HG03064 (cell line): ENCODE measurements at regions not wholly inside any gene's neighbourhood (a gene's known extent, or its start where the extent isn't known, plus 50 kb on each side); places are given as distances from the start of the nearest gene placed in this dataset.

Source experiments
- ATAC-seq: cut with Tn5 transposase; IDR thresholded peaks from one replicate; pipeline ENCODE4 v1.9.1; 2021; ENCODE audit warnings: low read depth; ENCODE audit not compliant: unreplicated experiment

DNA sequence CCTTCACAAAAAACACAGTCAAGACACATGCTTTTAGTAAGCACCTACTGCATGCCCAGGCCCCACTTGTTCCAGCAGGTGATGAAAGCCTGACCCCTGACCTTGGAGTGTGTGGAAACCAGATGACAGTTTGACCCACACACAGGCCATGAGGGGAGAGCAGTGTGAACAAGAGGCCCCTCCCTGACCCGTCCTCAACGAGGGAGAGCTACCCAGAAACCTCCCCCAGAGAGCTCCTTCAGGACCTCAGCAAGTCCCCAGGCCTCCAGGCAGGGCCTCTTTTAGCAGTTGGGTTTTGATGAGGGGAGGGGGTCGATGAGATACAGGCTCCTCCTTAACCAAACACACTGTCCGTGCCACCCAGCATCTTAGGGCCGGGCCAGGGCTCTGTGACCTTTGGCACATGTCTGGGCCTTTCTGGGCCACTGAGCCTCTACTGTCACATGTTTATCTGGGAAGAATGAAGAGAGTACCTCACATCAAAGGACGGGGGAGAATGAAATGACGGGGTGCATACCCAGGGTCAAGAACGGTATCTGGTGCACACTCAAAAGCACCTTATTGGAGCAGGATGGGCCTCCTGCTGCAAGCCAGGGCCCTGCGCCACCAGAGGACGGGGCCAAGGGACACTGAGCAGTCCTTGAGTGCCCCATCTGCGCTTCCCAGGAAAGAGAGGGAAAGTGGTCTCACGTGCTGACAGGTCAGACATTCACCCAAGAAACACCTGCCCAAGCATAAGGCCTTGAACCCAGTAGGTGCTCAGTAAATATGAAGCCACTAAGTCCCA, 202.6 kb upstream of the ZMIZ1 start:
- no peak for ATAC-seq

DNA sequence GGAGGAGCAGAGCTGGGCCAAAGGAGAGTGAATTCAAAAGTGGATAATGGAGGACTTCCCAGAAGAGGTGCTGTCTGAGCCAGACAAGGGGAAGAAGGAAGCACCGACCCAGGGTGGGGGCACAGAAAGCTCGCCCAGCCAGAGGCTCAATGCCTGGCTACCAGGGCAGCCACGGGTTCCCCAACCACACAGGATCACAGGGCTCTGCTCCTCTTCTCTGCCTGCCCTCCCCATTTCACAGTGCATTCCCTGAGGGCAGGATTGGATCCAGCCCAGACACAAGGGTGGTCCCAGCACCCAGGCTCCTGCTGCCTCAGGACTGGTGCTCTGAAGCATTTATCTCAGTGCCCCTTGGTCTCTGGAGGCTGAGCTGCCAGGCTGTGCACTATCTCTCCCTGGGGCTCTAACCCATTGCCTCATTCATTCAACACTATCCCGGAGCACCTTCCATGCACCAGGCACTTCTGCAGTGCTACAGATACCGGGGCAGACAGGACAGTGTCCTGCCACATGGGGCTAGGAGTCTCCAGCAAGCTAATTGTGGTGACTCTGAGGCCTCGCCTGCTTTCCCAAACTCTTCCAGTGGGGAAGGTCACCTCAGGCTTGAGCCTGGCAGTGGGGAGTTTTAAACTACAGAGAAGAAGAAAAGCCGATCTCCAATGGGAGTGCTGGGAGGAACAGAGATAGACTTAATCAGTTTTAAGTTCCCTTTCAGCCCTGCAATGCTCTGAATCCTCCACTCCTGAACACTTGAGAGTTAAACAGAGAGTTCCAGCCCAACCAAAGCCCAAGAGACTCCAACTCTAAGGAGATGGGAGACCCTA, 201.8 kb upstream of the ZMIZ1 start:
- ATAC-seq: no peak

DNA sequence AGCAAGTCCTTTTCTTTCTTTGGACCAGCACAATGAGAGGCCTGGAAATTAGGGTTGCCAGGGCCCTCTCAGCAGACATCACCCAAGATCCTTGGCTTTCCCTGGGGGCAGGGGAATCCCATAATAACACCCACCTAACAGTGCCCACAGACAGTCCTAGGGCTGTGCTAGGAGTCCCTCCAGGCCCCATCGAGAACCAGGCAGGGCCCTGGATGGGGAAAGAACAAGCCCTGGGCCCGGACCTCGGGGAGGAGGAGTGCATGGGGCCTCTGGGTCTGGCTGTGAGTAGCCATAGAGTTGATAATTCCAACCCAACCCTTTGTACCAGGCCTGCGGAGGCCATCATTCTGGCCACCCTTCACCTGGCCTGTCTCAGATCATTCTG, 201.2 kb upstream of the ZMIZ1 start:
- no peak for ATAC-seq

DNA sequence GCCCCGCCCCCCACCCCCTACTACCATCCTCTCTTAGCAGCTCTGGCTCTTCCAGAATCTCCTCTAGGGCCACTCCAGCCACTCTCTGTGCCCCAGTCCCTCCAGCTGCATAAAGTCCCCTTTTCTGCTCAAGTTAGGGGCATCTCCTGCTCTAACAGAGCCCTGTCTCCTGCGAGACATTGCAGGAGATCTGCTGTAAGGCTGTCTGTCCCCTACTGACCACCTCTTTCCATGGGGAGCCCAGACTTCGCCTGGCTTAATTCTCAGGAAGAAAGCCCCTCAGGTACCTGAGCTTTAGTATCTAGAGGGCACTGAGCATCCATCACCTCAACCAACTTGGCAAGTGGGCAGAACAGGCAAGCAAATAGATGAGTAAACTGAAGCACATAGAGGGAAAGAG, 200.7 kb upstream of the ZMIZ1 start:
- no peak for ATAC-seq

DNA sequence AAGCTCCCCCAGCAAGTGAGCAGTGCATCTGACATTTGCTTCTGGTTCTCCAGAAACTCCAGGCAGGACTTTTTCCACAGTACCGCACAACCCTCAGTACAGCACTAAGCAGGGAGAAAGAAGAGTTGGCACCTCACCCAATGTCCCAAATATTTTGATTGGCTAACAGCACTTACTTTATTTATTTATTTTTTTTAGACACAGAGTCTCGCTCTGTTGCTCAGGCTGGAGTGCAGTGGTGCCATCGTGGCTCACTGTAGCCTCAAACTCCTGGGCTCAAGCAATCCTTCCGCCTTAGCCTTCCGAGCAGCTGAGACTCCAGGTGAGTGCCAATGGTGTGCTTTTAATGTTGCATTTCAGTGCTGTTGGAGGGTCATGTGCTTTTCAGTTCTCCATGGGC, 200.3 kb upstream of the ZMIZ1 start:
- no peak for ATAC-seq

DNA sequence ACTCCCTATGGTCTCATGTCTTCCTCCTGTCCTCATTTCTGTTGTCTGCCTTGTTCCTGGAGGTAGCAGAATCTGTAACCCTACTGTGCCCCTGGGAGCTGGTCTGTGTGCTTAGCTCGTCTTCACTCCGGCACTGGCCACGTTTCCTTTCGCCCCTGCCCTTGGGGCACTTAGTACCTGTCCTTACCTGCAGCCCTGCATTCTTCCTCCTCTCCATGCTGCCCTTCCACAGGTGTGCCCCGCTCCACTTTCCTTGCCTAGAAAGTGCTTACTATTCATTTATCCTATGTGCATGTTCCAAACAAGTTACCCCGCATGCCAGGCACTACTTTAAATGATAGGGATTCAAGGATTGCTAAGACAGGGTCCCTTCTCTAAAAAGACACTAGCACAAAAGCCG, 199.9 kb upstream of the ZMIZ1 start:
- ATAC-seq: no peak

DNA sequence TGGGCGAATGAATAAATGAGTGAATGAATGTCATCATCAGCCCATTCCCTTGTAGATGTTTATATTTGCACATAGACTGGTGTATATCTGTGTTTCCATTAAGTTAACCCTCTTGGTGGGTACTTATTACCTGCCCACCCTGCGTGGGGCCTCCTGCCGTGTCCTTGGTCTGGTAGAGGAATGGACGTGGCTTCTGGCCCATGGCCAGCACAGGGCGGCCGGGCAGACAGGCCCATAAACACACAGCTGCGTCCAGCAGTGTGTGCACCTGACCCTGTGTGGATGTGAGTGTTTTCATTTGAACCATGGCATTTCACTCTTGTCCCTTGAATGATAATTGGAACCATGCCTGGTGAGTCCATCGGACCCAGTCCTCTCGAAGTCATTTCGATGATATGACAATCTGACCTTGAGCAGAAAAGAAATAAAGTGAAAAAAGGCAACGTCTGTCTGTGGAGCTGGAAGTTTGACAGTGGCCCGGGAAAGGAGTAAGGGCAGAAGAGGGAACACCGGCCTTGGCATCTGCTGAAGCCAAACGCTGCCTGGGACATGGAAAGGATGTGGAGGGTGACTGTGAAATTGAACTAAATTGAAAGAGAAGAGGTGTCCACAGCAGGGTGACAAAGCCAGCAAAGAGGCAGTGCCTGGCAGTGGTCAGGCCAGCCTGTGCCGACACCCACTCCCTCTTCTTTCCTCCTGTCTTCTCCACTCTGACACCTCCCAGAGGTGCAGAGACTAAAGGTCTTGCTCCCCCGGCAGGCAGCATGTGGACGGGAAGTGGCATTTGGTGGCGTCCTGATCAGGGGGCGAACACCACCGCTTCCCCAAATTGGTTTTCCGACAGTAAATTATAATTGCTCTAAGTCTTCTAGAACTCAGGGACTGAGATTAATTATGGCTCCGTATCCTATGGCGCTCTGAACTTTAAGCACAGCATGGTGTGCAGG, 199.0 kb upstream of the ZMIZ1 start:
- no peak for ATAC-seq

DNA sequence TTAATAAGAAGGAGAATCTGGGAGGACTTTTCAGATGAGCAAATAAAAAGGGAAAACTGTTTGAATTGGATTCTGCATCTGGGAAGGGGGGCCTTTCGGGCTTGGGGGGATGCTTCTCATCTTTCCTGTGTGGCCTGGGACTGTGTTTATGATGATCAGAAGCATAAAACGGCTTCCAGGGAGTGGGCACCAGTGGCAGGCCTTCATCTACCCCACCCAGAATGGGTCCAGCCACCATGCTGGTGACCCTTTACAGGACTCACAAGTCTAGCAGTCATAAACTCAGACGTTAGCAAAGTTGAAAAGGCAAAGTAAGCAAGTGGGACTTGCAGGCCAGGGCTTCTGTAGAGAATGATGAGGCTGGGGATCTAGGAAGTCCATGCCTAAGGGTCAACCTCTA, 198.3 kb upstream of the ZMIZ1 start:
- no peak for ATAC-seq

DNA sequence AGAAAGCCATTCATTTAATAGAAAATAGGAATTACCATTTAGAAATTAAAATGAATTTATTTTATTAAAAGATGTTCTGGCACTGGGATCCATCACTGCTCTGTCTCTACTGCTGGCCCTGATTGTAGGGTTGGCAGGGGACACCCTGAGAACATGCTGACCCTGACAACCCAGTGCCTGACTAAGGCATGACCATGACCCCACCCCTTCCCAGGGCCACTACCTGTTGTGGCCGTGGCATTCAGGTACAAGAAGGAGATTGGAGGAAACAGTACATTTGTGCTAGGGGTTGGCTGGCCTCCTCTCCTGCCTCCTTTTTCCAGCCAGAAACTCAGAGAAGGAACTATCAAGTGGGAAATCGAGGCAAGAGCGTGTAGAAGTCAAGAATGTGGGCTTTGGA, 197.0 kb upstream of the ZMIZ1 start:
- no peak for ATAC-seq

DNA sequence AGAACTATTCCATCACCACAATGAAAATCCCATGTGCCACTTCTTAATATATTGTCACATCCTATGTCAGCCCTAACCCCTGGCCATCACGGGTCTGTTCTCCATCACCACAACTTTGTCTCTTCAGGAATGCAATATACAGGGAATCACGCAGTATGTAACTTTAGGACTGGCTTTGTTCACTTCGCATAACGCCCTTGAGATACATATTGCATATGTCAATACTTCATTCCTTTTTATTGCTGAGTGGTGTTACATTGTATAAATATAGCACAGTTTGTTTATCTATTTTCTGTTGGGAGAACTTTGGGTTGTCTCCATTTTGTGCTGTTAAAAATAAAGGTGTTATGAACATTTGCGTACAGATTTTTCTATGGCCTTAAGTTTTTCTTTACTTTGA, 195.4 kb upstream of the ZMIZ1 start:
- no peak for ATAC-seq

DNA sequence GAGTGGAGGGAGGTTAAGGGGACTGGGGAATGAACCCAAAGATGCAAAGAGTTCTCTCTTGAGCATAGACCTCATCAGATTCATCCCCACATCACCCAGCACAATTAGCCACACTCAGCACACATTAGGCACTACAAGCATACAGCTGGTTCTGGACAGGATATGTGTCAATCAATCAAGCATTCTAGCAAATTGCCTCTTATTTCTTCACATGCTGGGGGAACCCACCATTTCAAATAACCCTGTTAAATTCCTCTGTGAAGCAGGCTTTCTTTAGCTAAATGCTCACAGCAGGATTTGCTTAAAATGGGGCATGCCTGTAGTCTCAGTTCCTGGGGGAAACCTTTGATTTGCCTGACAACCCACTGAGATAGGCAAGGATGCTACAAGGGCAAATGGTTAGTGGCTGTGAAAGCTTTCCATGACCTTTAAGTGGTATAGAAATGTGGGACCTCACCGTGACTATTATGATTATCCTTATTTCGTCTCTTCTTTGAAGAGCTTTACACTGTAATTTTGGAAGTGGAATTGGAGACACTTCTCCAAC, 193.4 kb upstream of the ZMIZ1 start:
- ATAC-seq: no peak

DNA sequence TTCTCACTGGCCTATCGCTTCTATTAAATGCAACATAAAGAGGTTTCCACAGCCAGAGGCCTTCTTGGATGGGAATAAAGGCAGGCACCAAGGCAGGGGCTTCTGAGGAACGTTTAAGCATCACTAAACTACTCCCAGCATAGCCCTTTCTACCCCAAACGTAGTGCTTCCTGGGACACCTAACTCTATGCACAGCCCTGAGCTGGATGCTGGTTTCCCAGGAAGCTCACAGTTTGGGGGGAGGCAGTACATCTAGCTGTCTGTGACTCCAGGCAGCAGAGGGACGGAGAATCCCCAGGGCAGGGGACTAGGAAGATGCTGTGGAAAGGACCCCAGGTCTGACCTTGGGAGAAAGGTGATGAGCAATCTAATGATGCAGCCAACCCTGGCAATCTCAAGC, 192.8 kb upstream of the ZMIZ1 start:
- ATAC-seq: no peak

DNA sequence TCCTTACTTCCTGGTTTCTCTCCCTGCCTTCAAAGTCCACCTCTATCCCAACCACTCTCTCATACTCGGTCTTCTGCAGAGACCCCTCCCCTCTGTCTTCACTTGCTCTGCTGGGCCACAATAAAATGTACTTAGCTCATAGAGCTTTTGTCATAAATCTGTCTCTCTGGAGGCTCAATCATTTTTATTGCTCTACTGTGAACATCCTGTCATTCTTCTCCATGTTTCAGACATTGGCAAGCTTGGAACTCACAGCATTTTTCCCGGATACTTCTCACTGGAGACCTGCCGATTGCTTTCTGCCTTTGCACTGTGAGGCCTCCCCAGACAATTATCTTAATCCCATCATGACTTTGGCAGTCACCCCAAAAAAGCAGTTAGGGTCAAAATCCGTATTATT, 192.3 kb upstream of the ZMIZ1 start:
- ATAC-seq: no peak

DNA sequence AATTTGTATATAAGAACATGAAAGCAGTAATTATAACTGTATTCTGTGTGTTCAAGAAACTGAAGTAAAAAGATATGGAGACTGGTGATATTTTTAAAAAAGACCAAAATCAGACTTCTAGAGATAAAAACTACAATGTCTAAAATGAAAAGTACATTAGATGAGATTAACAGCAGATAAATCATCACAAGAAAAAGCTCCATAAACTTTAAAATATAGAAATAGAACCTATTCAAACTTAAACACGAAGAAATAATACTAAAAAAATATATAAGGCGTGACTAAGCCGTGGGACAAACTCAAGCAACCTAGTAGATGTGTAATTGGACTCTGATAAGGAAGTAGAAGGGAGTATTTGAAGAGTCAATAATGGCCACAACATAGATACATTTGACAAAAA, 189.1 kb upstream of the ZMIZ1 start:
- ATAC-seq: no peak

DNA sequence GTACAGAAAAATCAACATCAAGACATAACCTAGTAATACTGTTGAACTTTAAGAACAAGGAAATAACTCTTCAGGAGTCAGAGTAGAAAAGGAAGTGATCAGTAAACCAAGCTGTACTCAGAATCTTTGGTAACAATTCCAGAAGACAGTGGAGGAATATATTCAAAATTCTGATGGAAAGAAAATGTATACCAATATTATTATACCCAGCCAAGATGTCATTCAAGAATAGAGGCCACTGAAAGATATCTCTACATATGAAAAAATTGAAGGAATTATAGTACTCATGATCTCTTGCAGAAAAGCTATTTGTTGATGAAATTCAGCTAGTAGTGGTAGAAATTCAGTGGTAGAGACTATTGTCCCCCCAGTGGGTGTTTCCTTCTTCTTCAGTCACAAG, 182.6 kb upstream of the ZMIZ1 start:
- no peak for ATAC-seq

DNA sequence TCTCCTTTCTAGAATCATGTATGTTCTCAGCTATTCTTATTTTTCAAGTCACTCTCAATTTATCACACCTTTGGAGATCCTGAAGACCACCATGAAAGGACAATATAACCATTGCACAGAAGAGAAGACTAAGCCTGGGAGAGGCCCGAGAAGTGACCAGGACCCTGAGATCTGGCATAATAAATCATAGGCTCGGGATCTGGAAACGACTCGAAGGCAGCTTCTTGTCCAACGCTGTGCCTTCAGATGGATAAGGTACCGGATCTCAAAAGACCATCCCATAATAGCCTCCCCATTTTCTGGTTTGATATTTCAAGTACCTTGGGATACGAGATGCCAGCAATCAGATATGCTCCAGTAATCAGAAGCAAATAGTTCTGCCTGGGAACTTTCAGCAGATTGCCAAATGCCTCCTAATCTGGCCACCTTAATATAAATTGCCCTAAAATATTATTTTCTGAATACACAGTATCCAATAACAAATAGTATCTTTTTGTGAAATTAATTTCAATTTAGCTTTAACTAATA, 179.2 kb upstream of the ZMIZ1 start:
- ATAC-seq: no peak

DNA sequence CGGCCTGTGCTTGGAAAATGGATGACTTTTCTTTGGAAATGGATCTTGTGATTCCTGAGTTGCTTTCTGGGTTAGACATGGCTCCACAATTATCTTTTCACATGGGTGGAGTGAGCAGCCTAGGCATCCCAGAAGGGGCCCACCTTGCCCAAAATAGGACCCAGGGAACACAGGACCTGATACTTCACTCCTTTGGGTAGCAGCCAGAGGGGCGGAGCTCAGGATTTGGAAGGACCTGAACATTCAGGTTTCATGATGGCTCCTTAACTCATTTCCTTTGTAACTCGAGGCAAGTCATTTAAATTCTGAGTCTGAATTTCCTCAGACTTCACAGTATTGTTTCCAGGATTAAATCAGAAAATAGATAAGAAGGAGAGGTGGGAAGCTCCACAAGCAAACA, 178.3 kb upstream of the ZMIZ1 start:
- ATAC-seq: no peak

DNA sequence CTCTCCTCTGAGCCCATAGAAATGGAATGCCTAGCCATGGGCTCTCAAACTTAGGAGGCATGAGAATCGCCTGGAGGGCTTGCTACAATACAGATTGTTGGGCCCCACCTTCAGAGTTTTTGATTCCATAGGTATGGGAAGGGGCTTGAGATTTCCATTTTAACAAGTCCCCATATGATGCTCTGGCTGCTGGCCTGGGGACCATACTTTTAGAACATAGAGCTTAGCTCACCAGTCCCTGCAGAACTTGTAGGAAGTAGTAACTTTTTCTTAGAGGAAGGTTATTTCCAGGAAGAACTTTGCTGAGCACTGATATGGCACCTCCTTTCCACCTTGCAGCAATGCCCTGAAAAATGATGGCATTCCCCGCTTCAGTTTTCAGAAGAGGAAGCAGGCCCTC, 177.0 kb upstream of the ZMIZ1 start:
- no peak for ATAC-seq

DNA sequence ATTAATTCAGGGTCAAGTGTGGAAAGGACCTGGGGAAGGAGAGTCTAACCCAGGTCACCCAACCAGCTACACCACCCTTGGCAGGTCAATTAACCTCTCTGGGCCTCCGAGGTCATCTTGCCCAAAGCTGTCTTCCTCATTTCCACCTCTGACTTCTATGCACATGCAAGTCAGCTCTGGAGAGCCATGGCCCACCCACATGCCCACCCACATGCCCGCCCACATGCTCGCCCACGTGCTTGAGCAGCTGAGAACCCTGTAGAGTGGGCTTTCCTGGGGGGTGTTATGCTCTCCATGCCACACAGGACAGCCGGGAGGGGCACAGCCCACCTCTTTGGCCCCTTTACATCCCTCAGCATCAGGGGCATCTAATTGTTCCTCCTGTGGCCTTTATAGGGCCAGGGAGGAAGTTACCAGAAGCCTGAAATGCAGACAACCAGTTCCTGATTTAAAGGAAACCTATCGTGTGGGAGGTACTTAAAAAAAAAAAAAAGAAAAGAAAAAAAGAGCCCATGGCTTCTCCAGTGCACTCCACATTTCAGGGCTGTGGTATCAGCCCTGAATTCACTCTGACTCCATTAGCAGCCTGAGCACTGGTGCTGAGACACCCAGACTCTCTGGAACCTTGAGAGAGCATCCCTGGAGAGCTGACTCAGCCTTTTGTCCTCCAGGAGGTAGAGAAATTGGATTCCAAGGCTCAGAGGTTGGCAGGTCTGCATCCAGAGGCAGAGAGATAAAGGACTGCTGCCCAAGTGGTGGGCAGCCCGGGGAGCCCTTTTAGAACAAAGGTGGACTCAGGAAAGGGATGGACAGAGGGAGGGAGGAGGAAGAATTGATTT, 176.2 kb upstream of the ZMIZ1 start:
- no peak for ATAC-seq

DNA sequence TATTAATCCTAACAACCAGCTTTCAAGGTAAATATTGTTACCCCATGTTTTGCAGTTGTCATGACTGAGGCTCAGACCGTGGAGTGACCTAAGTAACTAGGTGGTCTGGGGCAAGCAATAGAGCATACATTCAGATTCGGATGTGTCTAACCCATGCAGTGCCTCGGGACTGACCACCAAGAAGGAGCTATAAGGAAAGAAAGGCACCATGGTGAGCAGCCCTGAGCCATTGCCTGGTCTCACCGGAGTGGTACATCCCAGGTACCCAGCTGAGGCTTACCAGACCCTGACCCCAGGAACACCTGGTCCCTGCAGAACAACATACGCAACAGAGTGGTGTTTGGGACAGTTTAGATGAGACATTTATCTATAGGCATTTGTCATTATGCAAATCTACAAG, 175.5 kb upstream of the ZMIZ1 start:
- no peak for ATAC-seq
